Nucleus accumbens (tissue), 56 donors: ENCODE measurements at regions not wholly inside any gene's neighbourhood (a gene's known extent, or its start where the extent isn't known, plus 50 kb on each side); places are given as distances from the start of the nearest gene placed in this dataset.

ENCODE experiments used
- DNase-seq, 56 donors: peaks; one replicate each; lab custom pipeline; 2025; lab: John Stamatoyannopoulos, UW

DNA sequence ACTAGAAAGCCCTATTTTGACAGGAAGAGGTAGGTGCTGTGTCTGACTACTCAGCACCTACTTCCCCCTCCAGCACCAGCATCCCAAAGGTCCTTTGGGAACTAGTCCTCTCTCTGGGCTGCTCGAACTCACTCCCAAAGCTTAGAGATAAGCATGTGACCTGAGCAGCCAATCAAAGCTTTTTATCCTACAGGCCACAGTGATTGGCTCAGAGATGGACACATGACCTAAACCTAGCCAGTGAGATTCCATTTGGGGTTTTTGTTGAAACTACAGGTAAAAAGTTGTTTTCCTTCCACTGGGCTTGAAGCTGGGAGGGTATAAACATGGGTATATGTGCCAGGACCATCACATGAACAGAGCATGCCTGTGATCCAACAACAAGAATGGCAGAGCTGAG lies 186.5 kb upstream of the PPP2R3A start:
- DNase-seq: no peak

DNA sequence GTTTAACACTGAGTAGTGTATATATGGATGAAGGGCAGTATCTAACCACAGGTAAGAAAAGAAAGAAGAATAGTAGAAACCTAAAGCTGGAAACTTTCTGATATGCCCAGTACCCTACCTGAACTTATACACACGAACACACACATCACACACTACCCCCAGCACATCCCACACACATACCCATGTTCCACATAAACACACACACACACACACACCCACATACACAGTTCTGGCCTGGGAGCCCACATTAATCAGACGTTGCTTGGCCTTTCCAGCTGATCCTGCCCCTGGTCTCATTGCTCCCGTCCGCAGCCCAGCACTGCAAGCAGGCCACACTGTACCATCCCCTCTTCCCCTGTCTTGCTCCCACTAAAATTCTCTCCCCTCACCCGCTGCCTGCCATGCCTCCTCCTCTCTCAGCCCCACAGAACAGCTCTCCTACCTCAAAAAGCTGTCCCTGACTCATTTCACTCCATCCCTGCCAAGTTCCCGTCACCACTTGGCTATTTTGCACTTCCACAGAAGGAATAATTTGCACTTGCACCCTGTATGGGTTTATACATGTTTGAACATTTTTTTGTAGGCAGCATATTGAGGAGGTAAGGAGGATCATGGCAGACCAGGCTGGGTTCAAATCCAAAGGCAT lies 185.8 kb upstream of the PPP2R3A start:
- no peak for DNase-seq

DNA sequence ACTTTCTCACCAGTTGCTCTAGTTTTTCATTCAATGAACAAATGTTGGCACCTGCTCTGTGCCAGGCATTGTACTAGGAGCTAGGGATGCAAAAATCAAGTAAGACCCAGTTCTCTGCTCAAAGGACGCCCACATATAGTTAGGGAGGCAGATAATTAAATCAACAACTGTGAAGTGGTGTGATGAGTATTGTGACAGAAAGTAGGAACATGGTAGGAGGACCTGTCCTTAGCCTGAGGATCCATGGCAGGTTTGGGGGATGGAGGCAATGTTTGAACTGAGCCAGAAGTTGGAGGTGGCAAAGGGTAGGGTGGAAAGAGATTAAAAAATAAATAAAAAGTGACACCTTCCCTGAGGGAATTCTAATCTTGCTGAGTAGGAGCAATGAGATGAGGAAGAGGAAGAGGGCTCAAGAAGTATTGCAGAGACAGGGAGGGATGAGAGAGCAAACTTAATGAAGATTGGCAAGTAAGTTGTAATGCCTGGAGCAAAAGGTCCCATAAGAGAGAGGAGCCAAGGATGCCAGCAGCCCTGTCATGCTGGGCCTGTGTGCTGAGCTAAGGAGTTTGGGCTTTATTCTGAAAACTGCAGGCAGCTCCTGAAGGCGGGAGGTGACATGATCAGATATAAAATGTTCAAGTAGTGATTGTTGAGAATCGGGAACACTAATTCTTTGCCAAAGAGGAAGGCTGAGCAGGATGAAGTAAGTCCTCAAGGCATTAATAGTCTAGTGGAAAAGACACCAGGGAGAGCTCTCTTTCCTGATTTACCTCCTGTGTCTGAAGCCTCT lies 184.3 kb upstream of the PPP2R3A start:
- DNase-seq: peak in 20 of 56 donors; percentile 2 to 48 (median 23)

DNA sequence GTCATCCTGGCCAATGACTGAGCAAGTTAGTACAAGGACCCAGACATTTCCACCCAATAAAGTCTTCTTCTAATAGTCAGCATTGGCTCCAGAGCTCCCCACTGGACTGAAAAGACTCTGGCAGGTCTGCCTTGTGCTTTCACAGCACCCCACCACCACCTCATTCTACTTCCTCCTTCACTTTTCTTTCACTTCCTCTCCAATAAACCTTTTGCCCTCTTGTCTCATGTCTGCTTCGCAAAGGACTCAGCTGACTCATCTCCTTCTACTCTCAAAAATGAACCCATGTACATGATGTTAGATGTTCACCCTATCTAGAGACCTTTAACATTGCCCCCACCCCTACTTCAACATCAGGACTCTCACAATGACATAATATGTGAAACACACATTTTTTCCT lies 181.0 kb upstream of the PPP2R3A start:
- DNase-seq: no peak

DNA sequence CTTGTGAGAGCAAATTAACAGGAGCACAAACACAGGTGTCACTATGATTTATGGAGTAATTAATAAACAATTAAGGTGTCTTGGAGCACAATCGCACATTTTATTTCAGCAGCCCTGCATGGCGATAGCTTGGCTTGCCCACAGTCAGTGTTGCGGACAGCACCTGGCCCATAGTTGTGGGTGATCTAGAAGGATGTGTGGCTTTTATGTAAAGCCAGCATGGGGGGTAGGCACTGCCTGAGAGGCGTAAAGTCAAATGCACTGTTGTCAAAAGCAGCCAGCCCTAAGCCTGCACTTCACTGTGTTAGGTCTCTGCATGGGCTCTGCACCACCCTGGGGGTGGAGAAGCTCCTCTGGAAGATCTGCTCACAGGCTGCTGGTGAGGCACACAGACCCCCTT lies 177.4 kb upstream of the PPP2R3A start:
- no peak for DNase-seq

DNA sequence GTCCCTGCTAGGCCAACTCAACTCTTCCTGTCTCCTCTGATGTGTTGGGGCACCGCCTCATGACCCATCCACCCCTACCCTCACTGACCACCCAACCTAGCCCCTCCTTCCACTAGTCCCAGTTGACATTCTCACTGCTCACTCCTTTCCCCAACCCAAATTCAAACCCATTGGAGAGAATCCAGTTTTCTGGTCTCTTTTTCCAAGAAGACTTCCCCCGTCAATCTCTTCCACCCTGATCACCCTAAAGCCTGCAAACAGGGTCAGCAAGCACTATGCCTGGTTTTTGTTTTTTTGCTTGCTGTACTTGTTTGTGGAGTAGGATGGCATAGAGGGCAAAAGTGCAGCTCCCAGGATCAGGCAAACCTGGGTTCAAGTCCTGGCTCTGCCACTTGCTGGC lies 176.6 kb upstream of the PPP2R3A start:
- no peak for DNase-seq

DNA sequence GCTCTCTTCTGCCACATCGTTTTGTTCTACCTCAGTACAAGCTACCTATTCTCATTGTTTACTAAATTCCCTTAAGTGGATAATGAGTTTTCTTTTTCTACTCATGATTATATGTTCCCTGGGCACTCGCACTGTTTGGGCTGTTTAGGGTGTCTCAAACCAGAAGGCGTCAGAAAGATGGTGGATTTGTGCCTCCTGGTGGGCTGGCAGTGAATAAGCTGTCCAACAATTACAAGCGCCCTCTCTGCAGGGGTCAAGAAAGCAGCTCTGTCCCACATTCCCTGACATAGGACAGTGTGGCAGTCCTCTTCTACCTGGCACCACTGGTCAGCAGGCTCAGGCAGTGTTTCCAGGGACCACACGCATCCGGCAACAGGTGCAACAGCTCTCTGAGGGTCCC lies 173.4 kb upstream of the PPP2R3A start:
- DNase-seq: no peak

DNA sequence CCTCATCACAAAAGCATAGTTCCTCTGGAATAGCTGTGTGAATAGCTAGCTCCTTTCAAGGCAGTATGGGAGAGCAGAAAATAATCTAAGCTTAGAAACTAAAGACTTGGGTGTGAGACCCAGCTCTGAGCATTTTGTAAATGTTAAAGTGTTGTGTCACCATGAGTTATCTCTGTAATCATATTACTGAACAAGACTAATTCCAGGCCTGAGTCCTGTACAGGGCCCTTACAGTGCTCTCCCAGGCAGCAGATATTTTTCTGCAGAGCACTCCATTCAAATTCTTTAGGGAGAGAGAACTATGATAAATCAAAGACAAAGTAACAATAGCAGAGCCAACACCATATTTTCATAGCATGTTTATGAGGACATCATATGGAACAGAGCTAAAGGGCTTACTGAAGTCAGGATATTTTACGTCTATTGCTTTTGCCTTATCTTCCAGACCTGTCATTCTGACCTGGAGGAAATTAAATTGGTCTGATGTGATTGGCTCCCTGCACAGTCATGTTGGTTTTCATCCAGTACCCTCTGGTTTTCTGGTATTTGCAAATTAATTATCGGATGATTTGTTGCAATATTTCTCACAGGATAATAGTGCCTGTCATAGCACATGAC lies 172.6 kb upstream of the PPP2R3A start:
- DNase-seq: no peak

DNA sequence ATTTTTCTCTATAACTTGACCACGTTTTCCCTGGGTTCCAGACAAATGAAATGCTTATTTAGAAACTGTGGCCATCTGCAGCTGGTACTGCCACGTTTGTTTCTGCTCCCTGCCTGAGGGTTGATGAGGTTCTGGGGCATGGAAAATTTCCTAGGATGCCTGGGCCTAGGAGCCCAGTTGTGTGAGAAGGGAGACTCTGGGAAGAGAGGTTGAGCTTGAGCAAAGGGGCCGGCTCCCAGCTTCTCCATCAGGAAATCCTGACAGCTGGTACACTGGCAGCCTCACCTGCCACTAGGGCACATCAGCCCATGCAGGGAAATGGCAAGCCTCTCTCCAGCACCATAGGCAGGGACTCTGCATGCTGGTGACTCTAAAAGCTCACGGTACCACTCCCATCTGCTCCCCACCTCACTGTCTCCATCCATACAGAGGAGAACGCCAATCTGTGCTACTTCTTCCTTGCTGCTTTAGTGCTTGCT lies 165.4 kb upstream of the PPP2R3A start:
- no peak for DNase-seq

DNA sequence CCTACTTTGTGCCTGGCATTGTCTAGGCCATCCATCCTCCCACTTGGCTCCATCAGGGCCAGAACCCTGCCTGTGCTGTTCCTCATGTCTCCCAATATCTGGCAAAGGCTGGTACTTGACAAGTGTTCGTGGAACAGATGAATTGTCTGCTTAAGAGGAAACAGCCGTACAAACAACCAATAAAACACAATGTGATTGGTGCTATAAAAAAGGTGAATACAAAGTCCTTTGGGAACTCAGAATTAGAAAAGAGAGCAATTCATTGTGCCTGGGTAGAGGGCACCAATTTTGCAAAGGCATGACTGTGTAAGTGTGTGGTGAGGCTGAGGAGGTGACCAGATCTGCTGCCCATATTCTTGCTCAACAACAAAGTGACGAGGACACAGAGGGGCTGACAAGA lies 164.5 kb upstream of the PPP2R3A start:
- DNase-seq: no peak

DNA sequence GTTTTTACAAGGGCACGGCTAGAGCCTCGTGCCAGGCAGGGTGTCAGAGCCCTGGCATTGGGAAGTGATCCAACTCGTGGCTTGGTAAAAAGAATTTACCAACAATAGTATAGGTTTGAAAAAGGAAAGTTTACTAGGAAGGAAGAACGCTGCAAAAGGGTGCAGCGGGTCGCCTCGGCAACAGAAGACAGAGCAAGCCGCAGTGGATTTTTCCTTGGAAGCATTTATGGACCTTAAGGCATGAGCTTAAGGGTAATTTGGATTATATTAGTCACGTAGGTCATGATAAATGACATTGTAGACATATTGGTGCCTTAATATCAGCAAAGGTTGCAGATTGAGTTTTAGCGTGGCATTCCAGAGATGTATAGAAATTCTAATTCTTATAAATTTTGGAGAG lies 163.4 kb upstream of the PPP2R3A start:
- DNase-seq: no peak

DNA sequence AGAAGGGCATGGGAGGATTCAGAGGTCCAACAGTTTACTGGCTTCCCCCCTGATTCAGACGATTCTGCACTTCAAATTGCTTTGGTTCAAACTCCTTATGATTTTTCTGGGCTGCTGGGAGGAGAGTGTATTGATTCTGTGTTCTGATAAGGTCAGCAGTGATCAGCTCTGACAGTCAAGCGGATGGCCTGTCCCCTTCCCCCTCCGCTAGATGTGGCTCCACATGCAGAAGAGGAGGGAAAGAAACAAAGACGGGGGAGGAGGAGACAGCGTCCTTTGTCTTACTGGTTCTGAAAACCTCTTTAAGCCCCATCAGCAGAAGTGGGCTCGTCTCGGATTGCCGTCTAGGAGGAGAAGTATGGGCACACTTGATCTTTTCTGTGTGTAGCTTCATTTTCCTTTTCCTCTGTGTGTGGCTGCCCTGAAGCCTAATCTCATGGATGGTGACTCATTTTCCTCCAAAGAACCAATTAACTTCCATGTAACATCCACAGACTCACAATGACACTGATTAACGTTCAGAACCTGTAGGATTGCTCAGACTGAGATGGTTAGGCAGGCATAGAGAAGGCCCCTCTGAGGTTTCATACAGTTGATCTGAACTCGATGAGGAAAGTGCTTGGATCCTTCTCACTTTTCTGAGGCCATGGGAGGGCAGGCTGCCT lies 162.4 kb upstream of the PPP2R3A start:
- no peak for DNase-seq

DNA sequence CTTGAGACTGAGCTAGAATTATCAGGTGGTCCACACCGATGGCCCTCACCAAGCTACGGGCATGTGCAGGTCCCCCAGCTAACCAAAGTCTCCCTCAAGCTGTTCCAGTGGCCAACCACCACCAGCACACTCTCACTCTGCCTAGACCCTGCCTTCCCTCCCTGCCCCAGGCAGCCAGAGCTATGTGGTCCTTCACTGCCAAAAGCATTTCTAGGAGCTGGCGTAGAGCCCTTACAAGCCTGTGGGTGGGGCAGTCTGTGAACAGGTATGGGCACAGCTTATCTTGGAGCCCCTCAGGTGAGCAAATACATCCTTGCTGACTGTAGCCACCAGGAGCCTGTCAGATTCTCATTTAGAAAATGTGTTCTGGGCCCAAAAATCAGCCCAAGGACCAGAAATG lies 159.8 kb upstream of the PPP2R3A start:
- no peak for DNase-seq

DNA sequence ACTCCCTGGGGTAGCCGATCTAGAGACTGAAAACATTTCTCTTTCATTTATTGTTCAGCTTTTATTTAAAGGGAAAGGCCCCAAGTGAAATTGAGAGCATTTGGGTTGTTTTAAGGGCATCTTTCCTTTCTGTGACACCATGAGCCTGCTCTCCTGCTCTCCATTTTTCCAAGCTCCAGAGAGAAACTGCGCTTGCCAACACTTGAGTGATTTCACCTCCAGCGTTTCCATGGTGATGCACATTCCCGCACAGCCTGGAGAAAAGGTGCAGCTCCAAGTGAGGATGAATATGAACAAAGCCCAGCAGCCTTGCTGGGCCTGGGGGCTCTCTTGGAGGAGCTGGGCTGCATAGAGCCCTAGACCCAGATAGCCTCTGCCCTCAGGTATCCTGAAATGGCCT lies 159.2 kb upstream of the PPP2R3A start:
- DNase-seq: peak in 33 of 56 donors; percentile 2 to 79 (median 27)

DNA sequence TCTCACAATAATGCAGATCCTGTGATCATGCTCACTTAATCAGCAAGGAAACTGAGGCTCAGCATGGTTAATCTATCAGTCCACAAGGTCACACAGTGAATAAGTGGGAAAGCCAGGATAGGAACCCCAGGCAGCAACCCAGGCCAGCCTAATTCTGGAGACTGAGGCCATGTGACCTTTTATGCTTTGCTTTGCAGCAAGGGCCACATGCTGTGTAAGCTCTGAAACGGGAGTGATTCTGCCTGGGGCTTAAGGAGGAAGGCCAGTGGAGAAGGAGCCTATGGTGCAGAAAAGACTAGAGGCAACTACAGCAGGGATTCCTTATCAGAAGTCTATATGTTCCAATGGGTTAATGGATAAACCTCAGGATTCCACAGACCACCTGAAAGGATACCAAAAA lies 157.6 kb upstream of the PPP2R3A start:
- DNase-seq: no peak

DNA sequence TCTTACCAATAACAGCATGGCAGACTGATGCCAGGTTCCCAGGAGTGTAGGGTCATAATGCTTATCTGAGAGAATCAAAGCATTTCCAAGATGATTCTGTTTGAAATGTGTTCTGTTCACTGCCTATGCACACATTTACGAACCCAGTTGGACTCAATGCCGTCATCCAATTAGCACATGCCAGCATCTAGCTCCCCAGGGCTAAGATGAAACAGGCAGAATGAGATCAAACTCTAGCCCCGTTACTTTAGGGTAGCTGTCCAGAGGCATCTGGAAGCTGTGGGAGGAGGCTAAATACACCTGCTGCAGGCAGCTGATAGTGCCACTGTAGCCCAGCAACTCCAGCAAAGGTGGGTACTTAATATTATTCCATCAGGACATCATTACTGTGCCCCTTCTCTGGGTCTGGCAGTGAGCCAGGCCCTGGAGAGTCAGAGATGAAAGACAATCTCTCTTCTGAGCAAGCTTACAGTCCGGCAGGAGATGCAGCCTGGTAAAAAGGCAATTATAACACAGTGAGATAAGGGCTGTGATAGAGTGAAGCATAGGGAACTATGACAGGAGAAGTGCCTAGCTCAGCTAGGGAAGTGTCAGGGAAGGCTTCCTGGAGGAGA lies 156.4 kb upstream of the PPP2R3A start:
- DNase-seq: no peak

DNA sequence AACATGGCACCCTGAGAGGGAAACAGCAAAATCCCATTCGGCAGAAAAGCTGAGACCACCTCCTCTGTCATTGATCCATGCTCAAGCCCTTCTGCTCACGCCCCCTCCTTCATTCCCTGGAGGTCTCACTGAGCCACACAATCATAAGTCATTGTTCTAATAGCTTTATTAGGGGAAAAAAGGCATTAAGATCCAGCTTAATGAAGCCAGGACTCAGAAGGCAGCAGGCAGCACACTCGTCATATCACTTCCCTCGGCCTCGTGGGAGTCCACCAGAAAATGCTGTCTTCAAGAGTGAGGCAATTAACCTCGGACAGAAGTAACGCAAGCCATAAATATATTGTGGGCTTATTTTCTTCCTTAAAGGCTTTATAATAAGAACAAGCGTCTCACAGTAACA lies 153.9 kb upstream of the PPP2R3A start:
- no peak for DNase-seq

DNA sequence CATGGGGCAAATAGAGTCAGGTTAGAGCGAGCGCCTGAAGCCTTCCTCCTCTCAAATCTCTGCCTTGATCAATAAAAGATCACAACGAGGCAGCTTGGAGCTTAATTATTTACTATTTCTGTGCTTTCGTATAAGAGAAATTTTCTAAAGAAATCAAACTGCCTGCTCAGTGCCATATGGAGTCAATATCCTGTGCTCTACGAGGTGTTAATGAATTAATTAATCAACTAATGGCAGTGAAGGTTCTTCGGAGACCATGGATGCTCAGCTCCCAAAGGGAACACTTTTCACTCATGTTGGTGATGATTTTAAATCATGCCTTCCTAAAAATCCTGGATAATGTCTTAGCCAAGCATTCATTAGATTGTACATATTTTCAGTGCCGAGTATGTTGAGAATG lies 153.5 kb upstream of the PPP2R3A start:
- DNase-seq: no peak

DNA sequence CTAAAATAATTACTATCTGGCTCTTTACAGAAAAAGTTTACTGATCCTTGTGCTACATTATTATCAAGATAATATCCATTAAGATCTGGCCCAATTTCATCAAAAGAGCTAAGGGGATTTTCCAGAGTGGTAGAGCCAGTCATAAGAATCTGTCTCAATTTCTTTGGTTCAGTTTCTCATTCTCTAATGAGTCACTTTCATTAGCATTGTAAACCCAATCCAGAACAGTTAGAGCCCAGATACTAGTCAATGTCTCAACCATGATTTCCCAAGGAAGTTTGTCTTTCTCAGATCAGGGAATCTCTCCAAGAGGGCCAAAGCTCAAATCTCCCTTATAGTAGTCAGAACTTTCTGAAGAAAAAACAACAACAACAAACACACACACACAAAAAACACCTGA lies 131.1 kb upstream of the PPP2R3A start:
- no peak for DNase-seq

DNA sequence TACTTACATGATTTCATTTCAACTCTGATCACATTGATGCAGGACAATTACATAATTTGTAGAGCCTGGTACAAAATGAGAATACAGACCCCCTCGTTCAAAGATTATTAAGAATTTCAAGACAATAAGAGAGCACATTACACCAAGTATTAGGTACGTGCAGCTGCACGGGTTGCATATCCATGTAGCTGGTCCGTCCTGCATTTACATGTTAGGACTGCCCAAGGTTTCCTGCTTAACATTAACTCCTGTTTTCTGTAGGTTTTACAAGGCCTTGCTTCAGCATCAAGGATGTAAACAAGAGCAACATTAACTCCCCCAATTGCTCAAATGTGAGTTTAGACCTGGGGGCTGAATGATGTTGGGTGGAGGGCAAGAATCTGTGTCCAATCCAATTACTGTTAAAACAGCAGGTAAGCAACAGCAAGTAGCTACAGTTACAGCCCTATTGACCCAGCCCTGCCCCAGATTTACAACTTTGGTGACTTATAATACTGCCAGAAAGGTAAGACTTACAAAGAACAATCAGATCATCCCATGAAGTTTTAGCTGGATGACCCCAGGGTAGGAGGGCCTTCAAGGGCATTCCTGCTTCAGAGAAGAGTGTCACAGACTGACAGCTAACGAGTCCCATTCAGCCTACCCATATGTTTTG lies 127.4 kb upstream of the PPP2R3A start:
- DNase-seq: no peak
